IPS-18c (cell line): ENCODE measurements at regions not wholly inside any gene's neighbourhood (a gene's known extent, or its start where the extent isn't known, plus 50 kb on each side); places are given as distances from the start of the nearest gene placed in this dataset.
"Not testable (repeated sequence)": the region's sequence is repeated elsewhere in the genome, so short reads cannot be mapped to it uniquely, and the experiment has no call there.

Experiments used
- H3K4me3 ChIP-seq: 2 replicates; pipeline ENCODE4 v1.7.0; 2013; ENCODE audit warnings: low read depth, mild to moderate bottlenecking, low read length, moderate library complexity; ENCODE audit not compliant: insufficient read depth
- H3K9me3 ChIP-seq: one replicate; pipeline ENCODE4 v1.6.1; 2013; ENCODE audit warnings: mild to moderate bottlenecking, low read length, moderate library complexity; ENCODE audit not compliant: control insufficient read depth, insufficient read depth

GRCh38 chr2:122018736-122019135, 263.3 kb downstream of the TSN start:
- no peak overlapping the region for H3K4me3 ChIP-seq
- no peaks in the 10 kb centered on the region for H3K9me3 ChIP-seq

GRCh38 chr2:122019724-122020123, 264.3 kb downstream of the TSN start:
- H3K4me3 ChIP-seq = no peak overlapping the region
- no peaks in the 10 kb centered on the region for H3K9me3 ChIP-seq

- H3K4me3 ChIP-seq = no peak overlapping the region
- H3K9me3 ChIP-seq = no peaks in the 10 kb centered on the region
Measured at GRCh38 chr2:122020377-122020776, 264.9 kb downstream of the TSN start.

GRCh38 chr2:122021941-122022340, 266.5 kb downstream of the TSN start:
- Histone ChIP-seq H3K9me3 (no peaks in the 10 kb centered on the region), H3K4me3 (no peak overlapping the region)

GRCh38 chr2:122022531-122022930, 267.1 kb downstream of the TSN start:
- H3K9me3 ChIP-seq = no peaks in the 10 kb centered on the region
- no peak overlapping the region for H3K4me3 ChIP-seq

- Histone ChIP-seq H3K4me3 (no peak overlapping the region), H3K9me3 (no peaks in the 10 kb centered on the region)
Measured at GRCh38 chr2:122023059-122023864, 267.8 kb downstream of the TSN start.

GRCh38 chr2:122027510-122028217, 272.2 kb downstream of the TSN start:
- Histone ChIP-seq H3K4me3 (no peak overlapping the region), H3K9me3 (no peaks in the 10 kb centered on the region)

- no peak overlapping the region for H3K4me3 ChIP-seq
- H3K9me3 ChIP-seq = no peaks in the 10 kb centered on the region
Measured at GRCh38 chr2:122028371-122029100, 273.1 kb downstream of the TSN start.

GRCh38 chr2:122029456-122029855, 274.0 kb downstream of the TSN start:
- no peak overlapping the region for H3K4me3 ChIP-seq
- H3K9me3 ChIP-seq = no peaks in the 10 kb centered on the region

GRCh38 chr2:122029945-122030344, 274.5 kb downstream of the TSN start:
- no peaks in the 10 kb centered on the region for H3K9me3 ChIP-seq
- no peak overlapping the region for H3K4me3 ChIP-seq

- Histone ChIP-seq H3K4me3 (no peak overlapping the region), H3K9me3 (no peaks in the 10 kb centered on the region)
Measured at GRCh38 chr2:122031544-122032263, 276.3 kb downstream of the TSN start.

GRCh38 chr2:122032264-122032645, 276.8 kb downstream of the TSN start:
- no peak overlapping the region for H3K4me3 ChIP-seq
- H3K9me3 ChIP-seq = no peaks in the 10 kb centered on the region

GRCh38 chr2:122033778-122034177, 278.3 kb downstream of the TSN start:
- Histone ChIP-seq H3K4me3 (no peak overlapping the region), H3K9me3 (no peaks in the 10 kb centered on the region)

GRCh38 chr2:122034344-122034743, 278.9 kb downstream of the TSN start:
- H3K9me3 ChIP-seq = no peaks in the 10 kb centered on the region
- H3K4me3 ChIP-seq = no peak overlapping the region

GRCh38 chr2:122034777-122035176, 279.3 kb downstream of the TSN start:
- H3K9me3 ChIP-seq = no peaks in the 10 kb centered on the region
- no peak overlapping the region for H3K4me3 ChIP-seq

- H3K4me3 ChIP-seq, H3K9me3 ChIP-seq: not testable (repeated sequence)
Measured at GRCh38 chr2:122038816-122039215, 283.4 kb downstream of the TSN start.

- Histone ChIP-seq H3K4me3 (no peak overlapping the region), H3K9me3 (no peaks in the 10 kb centered on the region)
Measured at GRCh38 chr2:122041455-122041854, 286.0 kb downstream of the TSN start.
